ENCODE measurements at regions not wholly inside any gene's neighbourhood (a gene's known extent, or its start where the extent isn't known, plus 50 kb on each side); places are given as distances from the start of the nearest gene placed in this dataset.

DNA sequence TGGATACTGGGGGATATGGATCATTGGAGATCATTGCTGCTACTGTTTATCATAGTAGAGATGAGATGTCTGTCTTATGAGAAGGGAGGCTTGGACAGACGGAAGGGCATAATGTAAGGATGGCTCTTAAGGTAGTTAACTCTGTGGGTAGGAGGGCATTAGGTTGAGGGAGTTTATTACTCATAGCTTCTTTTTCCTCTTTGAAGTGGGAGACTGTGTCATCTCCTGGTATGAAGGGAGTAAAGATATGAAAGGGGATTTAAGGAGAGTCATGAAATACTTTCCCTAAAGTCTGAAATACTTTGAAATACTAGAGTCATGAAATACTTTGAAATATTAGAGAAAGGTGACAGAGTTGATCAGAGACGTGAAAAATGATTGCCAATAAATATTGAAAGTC is 255.5 kb upstream of the PITX2 start:
- DNase-seq (ENCODE audit: low read depth in 2 of 3, low spot score in 2 of 3) = no peak

DNA sequence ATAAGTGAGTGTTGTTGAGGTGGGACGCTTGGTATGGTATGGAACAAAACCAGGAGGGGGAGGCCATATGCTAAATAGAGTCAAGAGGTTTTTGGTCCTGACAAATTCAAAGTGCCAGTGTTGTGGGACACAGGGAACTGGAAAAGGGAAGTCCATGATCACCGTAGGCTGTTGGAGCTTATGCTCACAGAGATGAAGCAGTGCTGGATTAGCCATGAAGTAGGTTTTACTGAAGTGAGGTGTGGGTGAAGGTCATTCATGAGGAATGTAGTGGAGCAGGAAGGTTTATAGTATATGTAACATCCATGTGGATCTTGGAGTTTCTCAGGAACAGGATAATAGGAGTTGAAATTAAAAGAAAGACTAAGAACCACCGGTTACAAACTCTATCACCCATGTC is 256.1 kb upstream of the PITX2 start:
- DNase-seq (ENCODE audit: low read depth in 2 of 3, low spot score in 2 of 3) = no peak

DNA sequence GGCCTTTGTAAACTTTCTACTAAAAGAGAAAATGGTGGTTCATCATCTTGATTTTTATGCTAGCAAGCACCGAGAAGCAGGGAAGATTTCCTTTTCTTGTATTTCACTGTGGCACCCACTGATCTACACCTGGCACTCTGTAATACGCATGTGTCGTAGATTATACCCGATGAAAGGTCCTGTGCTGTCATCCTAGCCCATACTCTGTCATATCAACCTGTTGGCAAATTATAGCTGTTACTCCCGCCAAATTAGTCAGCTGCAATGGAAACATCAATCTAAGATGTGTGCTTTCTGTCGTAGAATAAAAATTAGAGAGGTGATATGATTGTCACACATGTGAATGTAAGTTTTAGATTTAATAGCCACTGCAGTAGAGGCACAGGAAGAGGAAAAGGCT is 263.4 kb upstream of the PITX2 start:
- no peak for DNase-seq (ENCODE audit: low read depth in 2 of 3, low spot score in 2 of 3)

DNA sequence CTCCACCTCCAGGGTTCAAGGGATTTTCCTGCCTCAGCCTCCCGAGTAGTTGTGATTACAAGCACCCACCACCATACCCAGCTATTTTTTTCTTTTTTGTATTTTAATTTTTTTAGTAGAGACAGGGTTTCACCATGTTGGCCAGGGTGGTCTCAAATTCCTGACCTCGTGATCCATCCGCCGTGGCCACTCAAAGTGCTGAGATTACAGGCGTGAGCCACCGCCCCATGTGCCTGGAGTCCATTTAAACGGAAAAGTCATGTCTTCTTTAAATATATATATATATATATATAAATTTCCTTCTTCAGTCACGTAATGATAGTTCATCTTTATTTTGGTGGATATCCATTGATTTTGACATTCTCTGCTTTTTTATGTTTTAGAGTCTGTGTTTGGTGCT is 264.0 kb upstream of the PITX2 start:
- DNase-seq (ENCODE audit: low read depth in 2 of 3, low spot score in 2 of 3) = no peak

DNA sequence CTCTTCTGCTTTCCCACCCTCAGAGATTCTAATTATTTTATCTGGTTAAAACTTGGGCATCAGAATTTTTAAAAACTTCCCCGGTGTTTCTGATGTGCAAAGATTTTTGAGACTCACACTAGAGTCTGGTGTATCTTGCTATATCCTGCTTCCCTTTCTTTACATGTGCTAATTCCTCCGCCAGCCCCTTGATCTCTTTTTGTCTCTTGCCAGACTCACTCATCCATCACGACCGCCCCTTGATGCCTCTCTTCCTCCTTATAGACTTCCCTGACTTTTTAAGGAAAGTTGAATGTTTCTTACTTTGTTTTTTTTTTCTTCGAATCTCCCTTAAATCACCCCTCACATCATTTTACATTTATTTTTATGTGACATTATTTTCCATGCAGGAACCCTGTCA is 274.9 kb upstream of the PITX2 start:
- no peak for DNase-seq (ENCODE audit: low read depth in 2 of 3, low spot score in 2 of 3)

DNA sequence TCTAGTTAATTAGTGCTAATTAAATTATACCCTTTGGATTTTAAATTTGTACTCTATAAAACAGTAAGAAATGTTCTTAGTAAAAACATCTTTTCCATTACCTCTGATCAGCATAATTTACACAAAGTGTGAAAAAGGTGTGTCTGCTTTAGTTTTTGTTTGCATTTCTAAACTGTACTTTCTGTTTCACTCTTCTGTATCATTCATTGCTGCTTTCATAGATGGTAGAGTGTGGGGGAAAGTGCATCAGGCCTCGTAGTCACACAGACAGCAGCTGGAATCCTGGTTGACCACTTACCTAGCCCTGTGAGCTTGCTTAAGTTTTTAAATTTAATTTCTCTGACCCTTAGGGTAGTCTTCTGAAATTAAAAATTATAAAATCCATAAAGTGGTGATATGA is 275.4 kb upstream of the PITX2 start:
- DNase-seq (ENCODE audit: low read depth in 2 of 3, low spot score in 2 of 3) = no peak

- no peak for DNase-seq (ENCODE audit: low read depth in 2 of 3, low spot score in 2 of 3)
These were observed 277.4 kb upstream of the PITX2 start for GRCh38 chr4:110900213-110900769.

GRCh38 chr4:110902500-110902899 is 279.6 kb upstream of the PITX2 start:
- DNase-seq (ENCODE audit: low read depth in 2 of 3, low spot score in 2 of 3) = no peak

- DNase-seq (ENCODE audit: low read depth in 2 of 3, low spot score in 2 of 3) = no peak
These were observed 281.7 kb upstream of the PITX2 start for GRCh38 chr4:110904435-110905065.

GRCh38 chr4:110905367-110905766 is 282.5 kb upstream of the PITX2 start:
- DNase-seq (ENCODE audit: low read depth in 2 of 3, low spot score in 2 of 3) = no peak

DNA sequence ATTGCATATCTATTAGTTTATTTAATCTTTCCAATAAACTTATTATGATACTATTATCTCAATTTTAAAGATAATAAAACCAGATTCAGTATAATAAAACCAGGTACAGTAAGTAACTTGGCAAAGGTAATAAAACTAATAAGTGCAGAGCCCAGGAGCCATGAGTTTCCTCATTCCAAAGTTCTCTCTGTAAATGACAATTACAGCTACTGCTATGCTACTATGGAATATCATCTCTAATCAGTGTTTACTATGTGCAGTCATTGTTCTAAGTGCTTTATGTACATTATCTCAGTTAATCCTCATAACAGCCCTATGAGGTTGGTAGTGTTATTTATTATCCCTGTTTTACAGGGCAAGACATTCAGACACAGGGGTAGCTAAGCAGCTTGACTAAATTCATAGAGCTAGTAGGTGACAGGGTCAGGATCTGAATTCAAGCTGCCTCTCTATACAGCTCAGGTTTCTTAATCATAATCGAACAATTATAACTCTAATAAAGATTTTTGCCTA is 285.0 kb upstream of the PITX2 start:
- DNase-seq (ENCODE audit: low read depth in 2 of 3, low spot score in 2 of 3) = no peak

- DNase-seq (ENCODE audit: low read depth in 2 of 3, low spot score in 2 of 3) = no peak
These were observed 291.9 kb upstream of the PITX2 start for GRCh38 chr4:110914791-110915190.

GRCh38 chr4:110915301-110915700 is 292.4 kb upstream of the PITX2 start:
- DNase-seq (ENCODE audit: low read depth in 2 of 3, low spot score in 2 of 3) = no peak

GRCh38 chr4:110916505-110916904 is 293.6 kb upstream of the PITX2 start:
- no peak for DNase-seq (ENCODE audit: low read depth in 2 of 3, low spot score in 2 of 3)

DNA sequence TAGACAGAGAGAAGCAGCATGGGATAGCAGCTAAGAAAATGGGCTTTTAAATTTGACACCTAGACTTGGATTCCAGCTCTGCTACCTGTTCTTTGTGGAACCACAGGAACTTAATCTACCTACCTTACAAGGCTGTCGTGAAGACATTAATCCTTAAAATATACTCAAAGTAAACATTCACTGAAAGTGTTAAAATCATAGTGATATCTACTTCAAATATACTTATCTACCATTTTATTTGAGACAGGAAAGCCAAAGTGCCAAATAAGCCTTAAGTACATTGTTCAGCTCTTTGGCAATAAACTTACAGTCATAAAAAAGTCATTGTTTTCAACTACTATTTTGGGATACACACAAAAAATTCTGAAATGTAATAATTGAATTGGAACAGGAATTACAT is 295.0 kb upstream of the PITX2 start:
- no peak for DNase-seq (ENCODE audit: low read depth in 2 of 3, low spot score in 2 of 3)

DNA sequence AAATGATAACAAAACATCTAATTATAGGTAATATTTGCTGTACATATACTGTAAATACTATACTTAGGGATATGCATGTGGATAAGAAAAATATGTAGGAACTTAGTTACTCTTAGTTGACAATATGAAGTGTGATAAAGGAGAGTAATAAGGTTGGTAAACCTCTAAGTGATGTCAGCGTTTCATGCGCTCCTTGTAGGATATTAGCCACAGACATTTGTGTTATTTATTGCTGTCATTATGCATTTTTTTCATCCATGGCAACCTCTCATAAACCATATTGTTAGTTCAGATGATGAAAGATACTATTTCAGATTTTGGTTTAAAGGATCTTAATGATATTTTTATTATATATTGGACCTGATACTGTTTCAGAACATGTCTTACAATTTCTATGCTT is 298.1 kb upstream of the PITX2 start:
- no peak for DNase-seq (ENCODE audit: low read depth in 2 of 3, low spot score in 2 of 3)

DNA sequence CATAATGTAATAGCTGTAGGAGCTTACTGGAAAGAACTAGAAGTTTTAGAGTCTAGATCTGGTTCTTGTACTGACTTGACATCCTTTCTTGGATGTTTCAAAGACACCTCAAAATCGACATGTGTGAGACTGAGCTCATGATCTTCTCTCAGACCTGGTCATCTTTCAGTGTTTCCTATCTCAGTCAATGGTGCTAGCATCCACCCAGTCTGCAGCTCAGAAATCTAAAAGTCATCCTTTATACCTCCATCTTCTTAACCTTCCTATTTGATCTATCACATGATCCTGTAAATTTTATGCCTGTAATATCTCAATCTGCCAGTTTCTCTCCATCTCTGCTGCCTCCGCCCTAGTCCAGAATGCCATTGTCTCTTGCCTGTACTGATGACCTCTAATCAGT is 301.9 kb upstream of the PITX2 start:
- DNase-seq (ENCODE audit: low read depth in 2 of 3, low spot score in 2 of 3) = no peak

- DNase-seq (ENCODE audit: low read depth in 2 of 3, low spot score in 2 of 3) = no peak
These were observed 304.0 kb upstream of the PITX2 start for GRCh38 chr4:110926841-110927400.

DNA sequence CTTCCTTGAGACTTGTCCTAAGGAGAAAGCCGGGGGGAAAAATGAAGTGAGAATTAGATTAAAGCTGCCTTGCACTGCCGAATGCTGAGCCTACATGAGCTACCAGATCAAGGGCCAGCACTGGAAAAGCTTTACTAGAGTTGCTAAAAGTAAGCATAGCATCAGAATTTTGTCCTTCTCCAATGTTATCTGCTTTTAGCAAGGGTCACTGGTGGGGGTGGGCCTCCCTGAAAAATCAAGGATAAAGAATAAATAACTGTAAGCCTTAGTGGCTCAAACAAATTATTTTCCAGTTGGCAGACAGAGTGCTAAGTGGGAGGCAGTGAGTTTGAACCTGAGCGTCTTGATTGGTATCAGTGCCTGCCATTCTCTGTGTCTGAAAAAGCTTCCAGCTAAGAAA is 310.5 kb upstream of the PITX2 start:
- no peak for DNase-seq (ENCODE audit: low read depth in 2 of 3, low spot score in 2 of 3)

- DNase-seq (ENCODE audit: low read depth in 2 of 3, low spot score in 2 of 3) = no peak
These were observed 321.6 kb upstream of the PITX2 start for GRCh38 chr4:110944501-110944900.

GRCh38 chr4:110945600-110945999 is 322.7 kb upstream of the PITX2 start:
- no peak for DNase-seq (ENCODE audit: low read depth in 2 of 3, low spot score in 2 of 3)

GRCh38 chr4:110949542-110949941 is 326.7 kb upstream of the PITX2 start:
- no peak for DNase-seq (ENCODE audit: low read depth in 2 of 3, low spot score in 2 of 3)

GRCh38 chr4:110950731-110951130 is 327.9 kb upstream of the PITX2 start:
- no peak for DNase-seq (ENCODE audit: low read depth in 2 of 3, low spot score in 2 of 3)

All from hematopoietic multipotent progenitor cell (in vitro differentiated cells).